IPS DF 4.7 (cell line): ENCODE measurements at regions not wholly inside any gene's neighbourhood (a gene's known extent, or its start where the extent isn't known, plus 50 kb on each side); places are given as distances from the start of the nearest gene placed in this dataset.

Experiments
- DNase-seq: peaks from one replicate; pipeline ENCODE4 v3.0.0-alpha.2; 2013; ENCODE audit warnings: low spot score; ENCODE audit errors: extremely low read depth

- DNase-seq: no peak
These were observed 141.7 kb downstream of the FBLN2 start for GRCh38 chr3:13690636-13691035.

GRCh38 chr3:13689373-13690260, 140.7 kb downstream of the FBLN2 start:
- DNase-seq: no peak

GRCh38 chr3:13688824-13689223, 139.9 kb downstream of the FBLN2 start:
- DNase-seq: no peak

DNA sequence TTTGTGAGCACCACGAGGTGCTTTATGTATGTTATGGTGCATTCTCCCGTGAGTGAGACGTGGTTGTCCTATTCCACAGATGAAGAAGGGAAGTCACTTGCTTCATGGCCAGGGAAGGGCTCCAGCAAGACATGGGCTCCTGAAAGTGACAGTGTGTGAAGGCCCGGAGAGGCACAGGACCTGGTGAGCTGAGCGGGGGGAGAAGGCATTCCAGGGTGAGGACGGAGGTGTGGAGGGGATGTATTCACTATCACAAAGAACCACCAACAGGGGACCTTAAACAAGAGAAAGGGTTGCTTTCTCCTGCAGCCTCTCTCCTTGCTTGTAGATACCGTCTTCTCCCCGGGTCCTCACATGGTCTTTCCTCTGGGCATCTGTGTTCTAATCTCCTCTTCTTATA, 139.1 kb downstream of the FBLN2 start:
- DNase-seq: no peak
